K562 (cell line): ENCODE measurements at regions not wholly inside any gene's neighbourhood (a gene's known extent, or its start where the extent isn't known, plus 50 kb on each side); places are given as distances from the start of the nearest gene placed in this dataset.

ENCODE experiments used
- CHD4 ChIP-seq: fragments of 200-600 bp; sonication (generic); IDR thresholded peaks from 3 replicates; pipeline ENCODE4 v1.6.1; 2012; ENCODE audit warnings: low read depth, mild to moderate bottlenecking, mixed read lengths, low read length, inconsistent platforms; ENCODE audit not compliant: insufficient read depth, insufficient replicate concordance, poor library complexity, severe bottlenecking
- NR2C2 ChIP-seq, 2 experiments: fragments of 200-800 bp in 1 of 2; sonication (Bioruptor generic) in 1 of 2; sonication (generic) in 1 of 2; formaldehyde crosslinking in 1 of 2; IDR thresholded peaks; 2 replicates each; pipeline versions ENCODE4 v1.6.1 to v1.8.0; 2016 to 2022; ENCODE audit warnings: mild to moderate bottlenecking in 1 of 2, missing compliant biosample characterization in 1 of 2, missing genetic modification characterization in 1 of 2, missing genetic modification reagents in 1 of 2
- ZBTB5 ChIP-seq: fragments of 450-650 bp; IDR thresholded peaks from 2 replicates; pipeline ENCODE4 v1.6.1; 2017; ENCODE audit warnings: antibody characterized with exemption

- no peak for TF ChIP-seq CHD4
- TF ChIP-seq ZBTB5, result no peak
- no peak for TF ChIP-seq NR2C2 (CRISPR knock-in tag; IDR thresholded peaks at IDR 0.05)
- TF ChIP-seq NR2C2 (tag; IDR thresholded peaks at IDR 0.05), result no peak
Observed at GRCh38 chr3:34727700-34728099, 911.6 kb upstream of the ARPP21 start.
